Fibroblast of lung (primary cell): ENCODE measurements at regions not wholly inside any gene's neighbourhood (a gene's known extent, or its start where the extent isn't known, plus 50 kb on each side); places are given as distances from the start of the nearest gene placed in this dataset.
"Not testable (repeated sequence)": the region's sequence is repeated elsewhere in the genome, so short reads cannot be mapped to it uniquely, and the experiment has no call there.

Experiments used
- DNase-seq, 2 donors: peaks; one replicate each; pipeline versions ENCODE4 v3.0.0 to v3.0.0-alpha.2; 2010; ENCODE audit warnings: low read depth in 2 of 2
- H2AFZ ChIP-seq: 2 replicates; pipeline ENCODE4 v1.5.1; 2012; ENCODE audit warnings: low read length, control low read depth, inconsistent platforms
- H3K27ac ChIP-seq: 2 replicates; pipeline ENCODE4 v1.5.1; 2011; ENCODE audit warnings: low read length, control low read depth; ENCODE audit not compliant: insufficient read depth
- H3K27me3 ChIP-seq: 2 replicates; pipeline ENCODE4 v1.5.1; 2011; ENCODE audit warnings: mild to moderate bottlenecking, low read length; ENCODE audit not compliant: control insufficient read depth, insufficient read depth
- H3K36me3 ChIP-seq: 2 replicates; pipeline ENCODE4 v1.5.1; 2011; ENCODE audit warnings: low read length; ENCODE audit not compliant: control insufficient read depth, insufficient read depth
- H3K4me1 ChIP-seq: 2 replicates; pipeline ENCODE4 v1.5.1; 2011; ENCODE audit warnings: low read length; ENCODE audit not compliant: control insufficient read depth, insufficient read depth; ENCODE audit errors: extremely low read depth
- H3K4me2 ChIP-seq: 2 replicates; pipeline ENCODE4 v1.5.1; 2011; ENCODE audit warnings: low read length, control low read depth; ENCODE audit not compliant: insufficient read depth; ENCODE audit errors: extremely low read depth
- H3K4me3 ChIP-seq, 4 experiments: fragments of 200-600 bp in 1 of 4; sonication (generic) in 1 of 4; replicated peaks in 1 of 4; 2 replicates each; pipeline ENCODE4 v1.5.1; 2011 to 2016; ENCODE audit warnings: low read length in 4 of 4, low read depth in 3 of 4, mild to moderate bottlenecking in 3 of 4, control low read depth in 2 of 4, inconsistent platforms in 1 of 4, mixed read lengths in 1 of 4; ENCODE audit not compliant: insufficient read depth in 1 of 4; ENCODE audit errors: control extremely low read depth in 1 of 4
- H3K79me2 ChIP-seq: 2 replicates; pipeline ENCODE4 v1.5.1; 2012; ENCODE audit warnings: mild to moderate bottlenecking, low read length, inconsistent platforms; ENCODE audit not compliant: control insufficient read depth, insufficient read depth
- H3K9ac ChIP-seq: 2 replicates; pipeline ENCODE4 v1.5.1; 2011; ENCODE audit warnings: mild to moderate bottlenecking, low read length, control low read depth; ENCODE audit not compliant: insufficient read depth
- H3K9me3 ChIP-seq: 2 replicates; pipeline ENCODE4 v1.5.1; 2012; ENCODE audit warnings: low read depth, low read length; ENCODE audit not compliant: control insufficient read depth, insufficient read depth
- H4K20me1 ChIP-seq: 2 replicates; pipeline ENCODE4 v1.5.1; 2011; ENCODE audit warnings: low read length; ENCODE audit not compliant: control insufficient read depth, insufficient read depth; ENCODE audit errors: extremely low read depth
- CTCF ChIP-seq, 2 donors: IDR thresholded peaks in 1 of 2; conservative IDR thresholded peaks in 1 of 2; 1 replicate in 1 of 2; 2 replicates in 1 of 2; pipeline ENCODE4 v1.5.1; 2011 to 2012; ENCODE audit warnings: low read length in 2 of 2, control low read depth in 1 of 2, inconsistent platforms in 1 of 2, low read depth in 1 of 2, mild to moderate bottlenecking in 1 of 2
- EZH2 ChIP-seq: IDR thresholded peaks from 2 replicates; pipeline ENCODE4 v1.5.1; 2012; ENCODE audit warnings: low read length, control low read depth, mild to moderate bottlenecking; ENCODE audit errors: missing control alignments

GRCh38 chr12:47311010-47311409, 231.3 kb upstream of the AMIGO2 start:
- no peak for DNase-seq
- H3K4me2 ChIP-seq, result no peak overlapping the region

GRCh38 chr12:47308672-47309071, 228.9 kb upstream of the AMIGO2 start:
- Histone ChIP-seq H3K4me3 (no peak overlapping the region), H3K79me2 (no peaks in the 10 kb centered on the region), H3K4me1 (no peaks in the 10 kb centered on the region), H4K20me1 (no peaks in the 10 kb centered on the region), H3K27me3 (no peaks in the 10 kb centered on the region), H3K4me2 (no peak overlapping the region), H3K36me3 (no peaks in the 10 kb centered on the region), H3K9me3 (no peaks in the 10 kb centered on the region), H3K27ac (no peak overlapping the region), H2AFZ (no peak overlapping the region), H3K9ac (no peak overlapping the region)
- TF ChIP-seq EZH2 (no peak), CTCF (conservative IDR thresholded peaks at IDR 0.05 in 1 of 2, IDR thresholded peaks at IDR 0.05 in 1 of 2; ENCODE audit: low read depth in 1 of 2, low read length in 2 of 2) (no peak)
- no peak for DNase-seq

More at GRCh38 chr12:47311010-47311409, 231.3 kb upstream of the AMIGO2 start:
- Histone ChIP-seq H4K20me1 (no peaks in the 10 kb centered on the region), H3K9me3 (no peaks in the 10 kb centered on the region), H3K36me3 (no peaks in the 10 kb centered on the region), H2AFZ (no peak overlapping the region), H3K27ac (no peak overlapping the region), H3K4me3 (no peak overlapping the region), H3K27me3 (no peaks in the 10 kb centered on the region), H3K4me1 (no peaks in the 10 kb centered on the region), H3K9ac (no peak overlapping the region), H3K79me2 (no peaks in the 10 kb centered on the region)
- TF ChIP-seq CTCF (conservative IDR thresholded peaks at IDR 0.05 in 1 of 2, IDR thresholded peaks at IDR 0.05 in 1 of 2; ENCODE audit: low read depth in 1 of 2, low read length in 2 of 2) (no peak), EZH2 (no peak)

- Histone ChIP-seq H3K36me3 (no peaks in the 10 kb centered on the region), H3K4me2 (no peak overlapping the region), H2AFZ (no peak overlapping the region), H3K9ac (no peak overlapping the region), H3K4me1 (no peaks in the 10 kb centered on the region), H3K27me3 (no peaks in the 10 kb centered on the region), H3K79me2 (no peaks in the 10 kb centered on the region), H3K9me3 (no peaks in the 10 kb centered on the region), H3K4me3 (no peak overlapping the region), H4K20me1 (no peaks in the 10 kb centered on the region), H3K27ac (no peak overlapping the region)
- TF ChIP-seq EZH2 (no peak), CTCF (conservative IDR thresholded peaks at IDR 0.05 in 1 of 2, IDR thresholded peaks at IDR 0.05 in 1 of 2; ENCODE audit: low read depth in 1 of 2, low read length in 2 of 2) (peak; percentile 62 to 65)
- DNase-seq, result peak; percentile 65 to 75
These were observed 228.1 kb upstream of the AMIGO2 start for GRCh38 chr12:47307680-47308399.

- H3K4me1 ChIP-seq, H3K36me3 ChIP-seq, H3K4me3 ChIP-seq, H3K9ac ChIP-seq, H3K79me2 ChIP-seq, H3K9me3 ChIP-seq, H3K4me2 ChIP-seq, H4K20me1 ChIP-seq, H2AFZ ChIP-seq, H3K27ac ChIP-seq, H3K27me3 ChIP-seq: not testable (repeated sequence)
- peak in 1 of 2 donors; percentile 52 for DNase-seq
These were observed 227.3 kb upstream of the AMIGO2 start for GRCh38 chr12:47306773-47307679.
